Neural progenitor cell (in vitro differentiated cells): ENCODE measurements at regions not wholly inside any gene's neighbourhood (a gene's known extent, or its start where the extent isn't known, plus 50 kb on each side); places are given as distances from the start of the nearest gene placed in this dataset.

Experiments
- DNase-seq: peaks from one replicate; pipeline ENCODE4 v3.0.0-alpha.2; 2016; ENCODE audit warnings: low spot score
- H2AFZ ChIP-seq: fragments of 200-600 bp; sonication (generic); replicated peaks from 2 replicates; pipeline ENCODE4 v1.6.1; 2016; ENCODE audit warnings: antibody characterized with exemption
- H3F3A ChIP-seq: fragments of 200-600 bp; sonication (generic); 2 replicates; pipeline ENCODE4 v1.6.1; 2016; ENCODE audit warnings: antibody characterized with exemption, low read depth
- H3K27ac ChIP-seq: fragments of 200-600 bp; sonication (generic); 2 replicates; pipeline ENCODE4 v1.5.1; 2016; ENCODE audit warnings: mild to moderate bottlenecking
- H3K27me3 ChIP-seq: fragments of 200-600 bp; sonication (generic); 2 replicates; pipeline ENCODE4 v1.6.1; 2016; ENCODE audit warnings: mild to moderate bottlenecking, moderate library complexity
- H3K36me3 ChIP-seq: fragments of 200-600 bp; sonication (generic); 2 replicates; pipeline ENCODE4 v1.5.1; 2016
- H3K4me1 ChIP-seq: fragments of 200-600 bp; sonication (generic); 2 replicates; pipeline ENCODE4 v1.6.1; 2016; ENCODE audit warnings: mixed run types
- H3K4me2 ChIP-seq: fragments of 200-600 bp; sonication (generic); 2 replicates; pipeline ENCODE4 v1.6.1; 2016
- H3K4me3 ChIP-seq: fragments of 200-600 bp; sonication (generic); 2 replicates; pipeline ENCODE4 v1.5.1; 2016
- H3K79me2 ChIP-seq: fragments of 200-600 bp; sonication (generic); 2 replicates; pipeline ENCODE4 v1.6.1; 2016; ENCODE audit warnings: low read depth
- H3K9ac ChIP-seq: fragments of 200-600 bp; sonication (generic); 2 replicates; pipeline ENCODE4 v1.6.1; 2016
- H3K9me3 ChIP-seq: fragments of 200-600 bp; sonication (generic); 2 replicates; pipeline ENCODE4 v1.5.1; 2016; ENCODE audit warnings: low read depth
- H4K20me1 ChIP-seq: fragments of 200-600 bp; sonication (generic); 2 replicates; pipeline ENCODE4 v1.6.1; 2016; ENCODE audit warnings: low read depth
- H3K27ac Mint-ChIP-seq: 3 replicates; pipeline ENCODE4 v1.8.0; 2021; ENCODE audit warnings: mixed read lengths
- H3K27me3 Mint-ChIP-seq: 2 replicates; pipeline ENCODE4 v1.8.0; 2022; ENCODE audit warnings: low read depth, mild to moderate bottlenecking, inconsistent platforms, moderate library complexity, mixed read lengths; ENCODE audit not compliant: insufficient read depth
- H3K36me3 Mint-ChIP-seq: 3 replicates; pipeline ENCODE4 v1.8.0; 2021; ENCODE audit warnings: mixed read lengths
- H3K4me1 Mint-ChIP-seq: 3 replicates; pipeline ENCODE4 v1.8.0; 2021; ENCODE audit warnings: mixed read lengths
- H3K4me3 Mint-ChIP-seq: 3 replicates; pipeline ENCODE4 v1.8.0; 2021; ENCODE audit warnings: mild to moderate bottlenecking, moderate library complexity, mixed read lengths
- H3K9me3 Mint-ChIP-seq: 3 replicates; pipeline ENCODE4 v1.8.0; 2020; ENCODE audit warnings: mixed read lengths
- CTCF ChIP-seq: fragments of 200-600 bp; sonication (generic); IDR thresholded peaks from 2 replicates; pipeline ENCODE4 v1.5.1; 2017; ENCODE audit warnings: antibody characterized with exemption, mild to moderate bottlenecking
- EZH2 ChIP-seq: fragments of 200-600 bp; sonication (generic); IDR thresholded peaks from 2 replicates; pipeline ENCODE4 v1.6.1; 2017; ENCODE audit warnings: antibody characterized with exemption, mild to moderate bottlenecking, moderate library complexity
- EZH2phosphoT487 ChIP-seq: fragments of 200-600 bp; sonication (generic); IDR thresholded peaks from 2 replicates; pipeline ENCODE4 v1.6.1; 2017; ENCODE audit warnings: antibody characterized with exemption

GRCh38 chr11:127445476-127445875, 444.9 kb upstream of the KIRREL3 start:
- no peak overlapping the region for H3K27ac ChIP-seq
- H4K20me1 ChIP-seq, result no peaks in the 10 kb centered on the region
- no peaks in the 10 kb centered on the region for H3K79me2 ChIP-seq
- H3K4me1 ChIP-seq, result peaks cover 21% of the 10 kb centered on the region
- H3K27ac Mint-ChIP-seq, result peak overlapping the region; percentile 15
- H3K4me3 ChIP-seq, result no peak overlapping the region
- no peaks in the 10 kb centered on the region for H3K9me3 Mint-ChIP-seq
- H3K27me3 ChIP-seq, result no peaks in the 10 kb centered on the region
- H3K9me3 ChIP-seq, result no peaks in the 10 kb centered on the region
- peaks cover 21% of the 10 kb centered on the region for H3K4me1 Mint-ChIP-seq
- DNase-seq, result no peak
- H3F3A ChIP-seq, result no peaks in the 10 kb centered on the region
- H3K4me2 ChIP-seq, result no peak overlapping the region
- no peak overlapping the region for H3K4me3 Mint-ChIP-seq
- H3K27me3 Mint-ChIP-seq, result no peaks in the 10 kb centered on the region
- H3K36me3 Mint-ChIP-seq, result no peaks in the 10 kb centered on the region
- H3K9ac ChIP-seq, result no peak overlapping the region
- TF ChIP-seq EZH2phosphoT487 (no peak), EZH2 (no peak), CTCF (no peak)
- H3K36me3 ChIP-seq, result no peaks in the 10 kb centered on the region
- no peak overlapping the region for H2AFZ ChIP-seq

GRCh38 chr11:127443297-127443696, 442.7 kb upstream of the KIRREL3 start:
- Mint-ChIP-seq H3K27ac (no peak overlapping the region), H3K4me1 (peaks cover 21% of the 10 kb centered on the region), H3K27me3 (no peaks in the 10 kb centered on the region), H3K36me3 (no peaks in the 10 kb centered on the region), H3K9me3 (no peaks in the 10 kb centered on the region), H3K4me3 (no peak overlapping the region)
- no peaks in the 10 kb centered on the region for H4K20me1 ChIP-seq
- no peak for DNase-seq
- H3K36me3 ChIP-seq, result no peaks in the 10 kb centered on the region
- H3K4me3 ChIP-seq, result no peak overlapping the region
- H3K4me2 ChIP-seq, result no peak overlapping the region
- no peak overlapping the region for H3K27ac ChIP-seq
- TF ChIP-seq EZH2phosphoT487 (no peak), EZH2 (no peak), CTCF (no peak)
- no peaks in the 10 kb centered on the region for H3K9me3 ChIP-seq
- no peaks in the 10 kb centered on the region for H3K79me2 ChIP-seq
- no peak overlapping the region for H2AFZ ChIP-seq
- H3K4me1 ChIP-seq, result peaks cover 21% of the 10 kb centered on the region
- no peak overlapping the region for H3K9ac ChIP-seq
- no peaks in the 10 kb centered on the region for H3K27me3 ChIP-seq
- H3F3A ChIP-seq, result no peaks in the 10 kb centered on the region

GRCh38 chr11:127440616-127441015, 440.0 kb upstream of the KIRREL3 start:
- Histone ChIP-seq H3K9me3 (no peaks in the 10 kb centered on the region), H2AFZ (no peak overlapping the region)
- no peaks in the 10 kb centered on the region for H3K9me3 Mint-ChIP-seq

More at GRCh38 chr11:127440616-127441015, 440.0 kb upstream of the KIRREL3 start:
- peaks cover 4% of the 10 kb centered on the region for H3K4me1 Mint-ChIP-seq
- H3K36me3 Mint-ChIP-seq, result no peaks in the 10 kb centered on the region
- DNase-seq, result no peak
- Histone ChIP-seq H3K27ac (no peak overlapping the region), H3K4me2 (no peak overlapping the region), H3K27me3 (no peaks in the 10 kb centered on the region), H3K36me3 (no peaks in the 10 kb centered on the region), H3K4me1 (peaks cover 12% of the 10 kb centered on the region), H3K4me3 (no peak overlapping the region), H3K9ac (no peak overlapping the region), H4K20me1 (no peaks in the 10 kb centered on the region), H3F3A (no peaks in the 10 kb centered on the region), H3K79me2 (no peaks in the 10 kb centered on the region)
- no peak overlapping the region for H3K27ac Mint-ChIP-seq
- no peak overlapping the region for H3K4me3 Mint-ChIP-seq
- H3K27me3 Mint-ChIP-seq, result peaks cover 4% of the 10 kb centered on the region
- TF ChIP-seq EZH2phosphoT487 (no peak), CTCF (no peak), EZH2 (no peak)
